ENCODE measurements at regions not wholly inside any gene's neighbourhood (a gene's known extent, or its start where the extent isn't known, plus 50 kb on each side); places are given as distances from the start of the nearest gene placed in this dataset.

- no TSS peak for BruUV-seq (replicated peaks)
- H3K36me3 ChIP-seq (ENCODE audit: control insufficient read depth, insufficient read depth, low read length), result no peaks in the 10 kb centered on the region
- POLR2A ChIA-PET, result no interaction called here
- CTCF ChIA-PET, result no interaction called here
- Mint-ChIP-seq H3K4me1 (ENCODE audit: low read depth, unreplicated experiment) (no peaks in the 10 kb centered on the region), H3K4me3 (ENCODE audit: unreplicated experiment) (no peak overlapping the region), H3K27ac (ENCODE audit: unreplicated experiment) (no peak overlapping the region), H3K9me3 (ENCODE audit: unreplicated experiment) (no peaks in the 10 kb centered on the region), H3K27me3 (ENCODE audit: insufficient read depth, unreplicated experiment) (no peaks in the 10 kb centered on the region), H3K36me3 (ENCODE audit: insufficient read depth, unreplicated experiment) (peaks cover 5% of the 10 kb centered on the region)
- no peaks in the 10 kb centered on the region for H3K27me3 ChIP-seq (replicated peaks; ENCODE audit: control insufficient read depth, insufficient read depth, low read length)
- H3K4me1 ChIP-seq, result no peaks in the 10 kb centered on the region
- no peaks in the 10 kb centered on the region for H3K9me3 ChIP-seq
- intact Hi-C loops (cut with micrococcal nuclease; ENCODE audit: unreplicated experiment), result no loop called here
- TF ChIP-seq CTCF (IDR thresholded peaks at IDR 0.05; ENCODE audit: insufficient read depth in 1 of 2, low read depth in 1 of 2, low read length in 1 of 2, severe bottlenecking in 1 of 2, unreplicated experiment in 1 of 2), result no peak
- DNase-seq, result no peak
- no peak overlapping the region for H3K4me3 ChIP-seq (ENCODE audit: low read depth, low read length)
These were observed 189.5 kb downstream of the SIPA1L2 start for GRCh38 chr1:232440325-232441035.

GRCh38 chr1:232439011-232439410 is 190.9 kb downstream of the SIPA1L2 start:
- no TSS peak for BruUV-seq (replicated peaks)
- H3K27me3 Mint-ChIP-seq (ENCODE audit: insufficient read depth, unreplicated experiment), result no peaks in the 10 kb centered on the region
- no peak overlapping the region for H3K4me3 Mint-ChIP-seq (ENCODE audit: unreplicated experiment)
- H3K4me1 Mint-ChIP-seq (ENCODE audit: low read depth, unreplicated experiment), result no peaks in the 10 kb centered on the region
- ChIA-PET CTCF (no interaction called here), POLR2A (no interaction called here)
- Histone ChIP-seq H3K4me3 (ENCODE audit: low read depth, low read length) (no peak overlapping the region), H3K4me1 (no peaks in the 10 kb centered on the region), H3K27me3 (replicated peaks; ENCODE audit: control insufficient read depth, insufficient read depth, low read length) (no peaks in the 10 kb centered on the region), H3K36me3 (ENCODE audit: control insufficient read depth, insufficient read depth, low read length) (no peaks in the 10 kb centered on the region), H3K9me3 (no peaks in the 10 kb centered on the region)
- DNase-seq, result no peak
- H3K9me3 Mint-ChIP-seq (ENCODE audit: unreplicated experiment), result no peaks in the 10 kb centered on the region
- H3K27ac Mint-ChIP-seq (ENCODE audit: unreplicated experiment), result no peak overlapping the region
- H3K36me3 Mint-ChIP-seq (ENCODE audit: insufficient read depth, unreplicated experiment), result peaks cover 5% of the 10 kb centered on the region
- TF ChIP-seq CTCF (IDR thresholded peaks at IDR 0.05; ENCODE audit: insufficient read depth in 1 of 2, low read depth in 1 of 2, low read length in 1 of 2, severe bottlenecking in 1 of 2, unreplicated experiment in 1 of 2), result no peak
- intact Hi-C loops (cut with micrococcal nuclease; ENCODE audit: unreplicated experiment), result no loop called here

GRCh38 chr1:232438476-232438875 is 191.5 kb downstream of the SIPA1L2 start:
- Mint-ChIP-seq H3K36me3 (ENCODE audit: insufficient read depth, unreplicated experiment) (peaks cover 5% of the 10 kb centered on the region), H3K27ac (ENCODE audit: unreplicated experiment) (no peak overlapping the region), H3K9me3 (ENCODE audit: unreplicated experiment) (no peaks in the 10 kb centered on the region), H3K27me3 (ENCODE audit: insufficient read depth, unreplicated experiment) (no peaks in the 10 kb centered on the region), H3K4me1 (ENCODE audit: low read depth, unreplicated experiment) (no peaks in the 10 kb centered on the region), H3K4me3 (ENCODE audit: unreplicated experiment) (no peak overlapping the region)
- H3K27me3 ChIP-seq (replicated peaks; ENCODE audit: control insufficient read depth, insufficient read depth, low read length), result no peaks in the 10 kb centered on the region
- BruUV-seq (replicated peaks), result no TSS peak
- intact Hi-C loops (cut with micrococcal nuclease; ENCODE audit: unreplicated experiment), result no loop called here
- H3K4me1 ChIP-seq, result no peaks in the 10 kb centered on the region
- no peaks in the 10 kb centered on the region for H3K36me3 ChIP-seq (ENCODE audit: control insufficient read depth, insufficient read depth, low read length)
- no peak overlapping the region for H3K4me3 ChIP-seq (ENCODE audit: low read depth, low read length)
- TF ChIP-seq CTCF (IDR thresholded peaks at IDR 0.05; ENCODE audit: insufficient read depth in 1 of 2, low read depth in 1 of 2, low read length in 1 of 2, severe bottlenecking in 1 of 2, unreplicated experiment in 1 of 2), result no peak
- ChIA-PET POLR2A (no interaction called here), CTCF (no interaction called here)
- no peak for DNase-seq
- H3K9me3 ChIP-seq, result no peaks in the 10 kb centered on the region
